SK-N-SH (cell line): ENCODE measurements at regions not wholly inside any gene's neighbourhood (a gene's known extent, or its start where the extent isn't known, plus 50 kb on each side); places are given as distances from the start of the nearest gene placed in this dataset.

Source experiments
- CTCF ChIP-seq: fragments of 200-600 bp; sonication (generic); IDR thresholded peaks from 2 replicates; pipeline ENCODE4 v1.6.1; 2017; ENCODE audit warnings: antibody characterized with exemption, mild to moderate bottlenecking, moderate library complexity
- EP300 ChIP-seq, 2 experiments: IDR thresholded peaks; 2 replicates each; pipeline versions ENCODE4 v1.4.0 to v1.6.1; 2012; ENCODE audit warnings: borderline replicate concordance in 1 of 2, low read depth in 1 of 2, low read length in 1 of 2
- EZH2phosphoT487 ChIP-seq: fragments of 200-600 bp; sonication (generic); IDR thresholded peaks from 2 replicates; pipeline ENCODE4 v1.6.1; 2017; ENCODE audit warnings: low read depth, mixed run types, mild to moderate bottlenecking, antibody characterized with exemption, moderate library complexity, borderline replicate concordance
- IRF3 ChIP-seq: fragments of 150-350 bp; IDR thresholded peaks from 2 replicates; pipeline ENCODE4 v1.6.1; 2016; ENCODE audit warnings: mild to moderate bottlenecking, low read depth, low read length
- MAX ChIP-seq: IDR thresholded peaks from 2 replicates; pipeline ENCODE4 v1.4.0; 2012; ENCODE audit warnings: low read depth
- PBX3 ChIP-seq: IDR thresholded peaks from 2 replicates; pipeline ENCODE4; 2012
- POLR2AphosphoS5 ChIP-seq: IDR thresholded peaks from 2 replicates; pipeline ENCODE4 v1.6.1; 2012; ENCODE audit warnings: low read depth, low read length
- RAD21 ChIP-seq: IDR thresholded peaks from 2 replicates; pipeline ENCODE4 v1.6.1; 2012; ENCODE audit warnings: mild to moderate bottlenecking, low read length
- RCOR1 ChIP-seq: fragments of 150-350 bp; IDR thresholded peaks from 2 replicates; pipeline ENCODE4 v1.6.1; 2017; ENCODE audit warnings: antibody characterized with exemption, low read length
- TCF12 ChIP-seq: IDR thresholded peaks from 2 replicates; pipeline ENCODE4 v1.4.0; 2012

- no peak for TF ChIP-seq EZH2phosphoT487
- no peak for TF ChIP-seq MAX
- TF ChIP-seq CTCF: no peak
- TF ChIP-seq RCOR1: no peak
- TF ChIP-seq PBX3: no peak
- TF ChIP-seq RAD21: no peak
- no peak for TF ChIP-seq POLR2AphosphoS5
- TF ChIP-seq EP300 (IDR thresholded peaks at IDR 0.05; ENCODE audit: borderline replicate concordance in 1 of 2, low read depth in 1 of 2, low read length in 1 of 2): no peak
- TF ChIP-seq IRF3: no peak
- no peak for TF ChIP-seq TCF12
These were observed 343.1 kb upstream of the MAOA start for GRCh38 chrX:43313035-43313434.
